H1 (cell line): ENCODE measurements at regions not wholly inside any gene's neighbourhood (a gene's known extent, or its start where the extent isn't known, plus 50 kb on each side); places are given as distances from the start of the nearest gene placed in this dataset.

Source experiments
- CTCF ChIA-PET: fragments of 300-600 bp; sonication (Branson Sonifier 250); formaldehyde crosslinking; loops from one replicate; lab custom pipeline; 2021; ENCODE audit not compliant: partially characterized antibody; lab: Charles Lee
- POLR2A ChIA-PET: fragments of 300-600 bp; sonication (Branson Sonifier 250); formaldehyde crosslinking; loops from one replicate; lab custom pipeline; 2021; ENCODE audit warnings: inconsistent platforms; ENCODE audit not compliant: partially characterized antibody; lab: Charles Lee
- DNase-seq, 2 experiments: peaks; one replicate each; pipeline versions ENCODE4 v3.0.0 to v3.0.0-alpha.2; 2010 to 2022; ENCODE audit warnings: low spot score in 2 of 2, low read depth in 1 of 2, mixed read lengths in 1 of 2
- FAIRE-seq: peaks from 2 replicates; lab custom pipeline; 2011; peaks lifted over from hg19 to GRCh38; lab: Jason Lieb, UNC
- H2AFZ ChIP-seq: 2 replicates; pipeline ENCODE4 v1.8.1; 2012; ENCODE audit warnings: low read length, inconsistent platforms
- H2AK5ac ChIP-seq: 2 replicates; pipeline ENCODE4 v1.6.1; 2013; ENCODE audit warnings: low read depth, low read length
- H2BK120ac ChIP-seq: replicated peaks from 2 replicates; pipeline ENCODE3; 2013; ENCODE audit warnings: low read depth, low read length, inconsistent platforms
- H2BK12ac ChIP-seq: 2 replicates; pipeline ENCODE4 v1.6.1; 2013; ENCODE audit warnings: low read depth, low read length
- H2BK15ac ChIP-seq: 2 replicates; pipeline ENCODE4 v1.6.1; 2013; ENCODE audit warnings: low read length
- H2BK20ac ChIP-seq: 2 replicates; pipeline ENCODE4 v1.6.1; 2013; ENCODE audit warnings: low read length
- H2BK5ac ChIP-seq: 2 replicates; pipeline ENCODE4 v1.6.1; 2013; ENCODE audit warnings: low read depth, low read length
- H3K14ac ChIP-seq: 2 replicates; pipeline ENCODE4 v1.6.1; 2013; ENCODE audit warnings: inconsistent platforms; ENCODE audit not compliant: insufficient read length
- H3K18ac ChIP-seq: 2 replicates; pipeline ENCODE4 v1.6.1; 2013; ENCODE audit warnings: low read length; ENCODE audit errors: extremely low read depth
- H3K23ac ChIP-seq: 2 replicates; pipeline ENCODE4 v1.6.1; 2013; ENCODE audit warnings: inconsistent platforms; ENCODE audit not compliant: insufficient read length
- H3K23me2 ChIP-seq: 2 replicates; pipeline ENCODE4 v1.6.1; 2013; ENCODE audit warnings: low read depth, low read length
- H3K27ac ChIP-seq: 2 replicates; pipeline ENCODE4 v1.6.1; 2011; ENCODE audit warnings: low read depth, low read length, inconsistent platforms
- H3K27me3 ChIP-seq, 4 experiments: replicated peaks in 1 of 4; 1 replicate in 1 of 4; 2 replicates in 3 of 4; pipeline versions ENCODE4 v1.6.1 to v1.8.1; 2011 to 2013; ENCODE audit warnings: low read length in 3 of 4, mild to moderate bottlenecking in 3 of 4, inconsistent platforms in 2 of 4, mixed read lengths in 2 of 4, moderate library complexity in 1 of 4; ENCODE audit not compliant: control insufficient read depth in 3 of 4, insufficient read depth in 3 of 4; ENCODE audit errors: extremely low read depth in 1 of 4
- H3K36me3 ChIP-seq, 4 experiments: 2 replicates each; pipeline versions ENCODE4 v1.6.1 to v1.8.1; 2011 to 2013; ENCODE audit warnings: mild to moderate bottlenecking in 4 of 4, low read length in 3 of 4, moderate library complexity in 2 of 4, control low read depth in 1 of 4, inconsistent platforms in 1 of 4; ENCODE audit not compliant: insufficient read depth in 4 of 4, control insufficient read depth in 2 of 4
- H3K4ac ChIP-seq: replicated peaks from 2 replicates; pipeline ENCODE3; 2013; ENCODE audit warnings: low read length, low read depth, mixed read lengths, inconsistent platforms; ENCODE audit not compliant: insufficient read length
- H3K4me1 ChIP-seq, 4 experiments: replicated peaks in 1 of 4; 1 replicate in 1 of 4; 2 replicates in 3 of 4; pipeline versions ENCODE4 v1.6.1 to v1.8.1; 2011 to 2013; ENCODE audit warnings: low read length in 3 of 4, inconsistent platforms in 2 of 4, mixed read lengths in 1 of 4; ENCODE audit not compliant: insufficient read depth in 4 of 4, control insufficient read depth in 3 of 4
- H3K4me2 ChIP-seq, 2 experiments: 2 replicates each; pipeline versions ENCODE4 v1.6.1 to v1.8.1; 2011 to 2013; ENCODE audit warnings: low read depth in 2 of 2, low read length in 2 of 2, control low read depth in 1 of 2, inconsistent platforms in 1 of 2, mild to moderate bottlenecking in 1 of 2; ENCODE audit not compliant: insufficient read depth in 1 of 2
- H3K4me3 ChIP-seq, 4 experiments: fragments of 200-600, 300-600 bp in 1 of 4; sonication (generic), shearing (Covaris generic), sonication (Bioruptor Twin) in 1 of 4; 2 replicates each; pipeline versions ENCODE4 v1.5.1 to v1.8.1; 2011 to 2016; ENCODE audit warnings: low read length in 4 of 4, low read depth in 3 of 4, control low read depth in 2 of 4, inconsistent platforms in 2 of 4, mild to moderate bottlenecking in 2 of 4, mixed read lengths in 1 of 4, moderate library complexity in 1 of 4; ENCODE audit not compliant: insufficient read depth in 2 of 4; ENCODE audit errors: extremely low read depth in 1 of 4
- H3K56ac ChIP-seq: replicated peaks from 2 replicates; pipeline ENCODE3; 2013; ENCODE audit warnings: low read depth, mild to moderate bottlenecking, mixed read lengths, low read length, inconsistent platforms; ENCODE audit not compliant: insufficient read length
- H3K79me1 ChIP-seq: 2 replicates; pipeline ENCODE4 v1.6.1; 2013; ENCODE audit warnings: low read depth, low read length, control low read depth
- H3K79me2 ChIP-seq, 2 experiments: 2 replicates each; pipeline versions ENCODE4 v1.6.1 to v1.8.1; 2012 to 2013; ENCODE audit warnings: low read length in 2 of 2, mild to moderate bottlenecking in 2 of 2, inconsistent platforms in 1 of 2; ENCODE audit not compliant: insufficient read depth in 2 of 2, control insufficient read depth in 1 of 2
- H3K9ac ChIP-seq, 4 experiments: replicated peaks in 1 of 4; 1 replicate in 1 of 4; 2 replicates in 3 of 4; pipeline versions ENCODE4 v1.6.1 to v1.8.1; 2011 to 2013; ENCODE audit warnings: low read depth in 3 of 4, low read length in 3 of 4, control low read depth in 2 of 4, mild to moderate bottlenecking in 2 of 4, moderate library complexity in 2 of 4, inconsistent platforms in 1 of 4; ENCODE audit errors: extremely low read depth in 1 of 4
- H3K9me3 ChIP-seq, 2 experiments: 2 replicates each; pipeline versions ENCODE4 v1.6.1 to v1.8.1; 2012 to 2013; ENCODE audit warnings: mild to moderate bottlenecking in 2 of 2, moderate library complexity in 2 of 2, control low read depth in 1 of 2, inconsistent platforms in 1 of 2, low read depth in 1 of 2, low read length in 1 of 2, mixed read lengths in 1 of 2; ENCODE audit not compliant: insufficient read depth in 2 of 2
- H4K20me1 ChIP-seq, 2 experiments: replicated peaks in 1 of 2; 2 replicates each; pipeline versions ENCODE3 to v1.8.1; 2011 to 2013; ENCODE audit warnings: inconsistent platforms in 2 of 2, low read length in 2 of 2, mild to moderate bottlenecking in 1 of 2; ENCODE audit not compliant: insufficient read depth in 2 of 2, control insufficient read depth in 1 of 2
- H4K5ac ChIP-seq: 2 replicates; pipeline ENCODE4 v1.6.1; 2013; ENCODE audit warnings: low read length, low read depth, mixed read lengths, inconsistent platforms; ENCODE audit not compliant: insufficient read length
- H4K8ac ChIP-seq: 2 replicates; pipeline ENCODE4 v1.8.0; 2013; ENCODE audit warnings: mild to moderate bottlenecking, moderate library complexity, low read length, inconsistent platforms; ENCODE audit not compliant: insufficient read depth; ENCODE audit errors: extremely low read depth
- H4K91ac ChIP-seq: replicated peaks from 2 replicates; pipeline ENCODE3; 2013; ENCODE audit warnings: low read length, mixed read lengths, inconsistent platforms; ENCODE audit not compliant: insufficient read length
- CBX8 ChIP-seq: fragments of 300-800, 300-1000 bp; sonication (generic); IDR thresholded peaks from 2 replicates; pipeline ENCODE4 v1.7.1; 2016; ENCODE audit warnings: low read depth, low read length, borderline replicate concordance
- WGBS, 2 experiments: shearing (Covaris generic) in 1 of 2; methylation state at CpG; one replicate each; pipeline versions ENCODE4 v1.1.6 to v1.1.7; 2013 to 2015; ENCODE audit warnings: low lambda C conversion rate in 2 of 2, mixed read lengths in 2 of 2, inconsistent platforms in 1 of 2, low coverage in 1 of 2, missing lambda C conversion rate in 1 of 2; ENCODE audit not compliant: insufficient replicate concordance in 2 of 2, insufficient coverage in 1 of 2, insufficient read length in 1 of 2; ENCODE audit errors: extremely low coverage in 1 of 2, missing lambda C conversion rate in 1 of 2; 5-methylcytosine and 5-hydroxymethylcytosine counted together

DNA sequence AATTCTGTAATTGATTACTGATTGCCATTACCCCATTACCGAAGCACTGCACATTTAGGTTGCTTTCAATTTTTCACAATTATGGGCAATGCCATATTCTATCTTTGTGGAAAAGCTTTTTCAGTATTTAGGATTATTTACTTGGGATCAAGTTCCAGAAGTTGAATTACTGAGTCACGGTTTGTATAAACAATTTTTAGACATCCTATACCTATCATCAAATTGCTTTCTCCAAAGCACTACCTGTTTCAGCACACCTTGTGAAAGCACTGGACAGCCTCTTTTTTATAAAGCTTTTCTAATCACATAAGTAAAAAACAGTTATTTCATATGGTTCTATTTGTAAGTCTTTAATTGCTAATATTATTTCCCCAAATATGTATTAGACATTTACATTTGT, 221.5 kb upstream of the CAND1 start:
- DNase-seq = no peak
- Histone ChIP-seq H3K23me2 (no peaks in the 10 kb centered on the region), H3K56ac (no peak overlapping the region), H4K91ac (no peak overlapping the region), H2AFZ (no peak overlapping the region), H4K20me1 (peaks cover 3% of the 10 kb centered on the region in 2 experiments), H3K27ac (no peak overlapping the region), H2BK5ac (no peak overlapping the region), H2BK20ac (no peak overlapping the region), H3K4me1 (peaks cover 0 to 13% (median 5%) of the 10 kb centered on the region in 4 experiments; a peak in 6 of 7 replicates), H3K79me2 (peaks cover 0 to 6% of the 10 kb centered on the region in 2 experiments; a peak in 2 of 4 replicates), H2BK120ac (no peak overlapping the region), H2BK12ac (no peak overlapping the region), H3K27me3 (no peaks in the 10 kb centered on the region), H3K9me3 (no peaks in the 10 kb centered on the region), H3K18ac (no peak overlapping the region), H4K5ac (no peak overlapping the region), H3K4ac (no peak overlapping the region), H2AK5ac (no peak overlapping the region), H3K36me3 (no peaks in the 10 kb centered on the region), H4K8ac (no peak overlapping the region), H3K4me3 (no peak overlapping the region), H2BK15ac (no peak overlapping the region), H3K4me2 (no peak overlapping the region), H3K14ac (no peak overlapping the region), H3K23ac (no peak overlapping the region), H3K79me1 (no peaks in the 10 kb centered on the region), H3K9ac (no peak overlapping the region)
- no peak for TF ChIP-seq CBX8
- CTCF ChIA-PET = interaction anchor here (1.6 to 1.8 kb wide), 2 partner anchors 21 to 22 kb away, joined by 4 to 7 read pairs; no protein-coding TSS in a partner anchor
- WGBS, 2 experiments = 88% methylated on average over 2 of the region's 2 CpGs; no CpG with 5 or more reads in 1 of the 2 experiments
- no peak for FAIRE-seq
- POLR2A ChIA-PET = no interaction called here
